HEK293T (cell line): ENCODE measurements at regions not wholly inside any gene's neighbourhood (a gene's known extent, or its start where the extent isn't known, plus 50 kb on each side); places are given as distances from the start of the nearest gene placed in this dataset.

Source experiments
- CTCF ChIA-PET: fragments of 350-600 bp; formaldehyde crosslinking; extraction: SDS; loops from one replicate; lab custom pipeline; 2021; ENCODE audit warnings: antibody characterized with exemption, inconsistent platforms; lab: Yijun Ruan, JAX
- POLR2A ChIA-PET: fragments of 350-600 bp; formaldehyde crosslinking; extraction: SDS; loops from one replicate; lab custom pipeline; 2020; ENCODE audit warnings: antibody characterized with exemption, inconsistent platforms; lab: Yijun Ruan, JAX
- DNase-seq: peaks from one replicate; pipeline ENCODE4 v3.0.0; 2012; ENCODE audit warnings: mixed read lengths; ENCODE audit errors: extremely low spot score
- ARNT ChIP-seq: fragments of 450-650 bp; IDR thresholded peaks from 2 replicates; pipeline ENCODE4 v1.6.1; 2017; ENCODE audit warnings: mild to moderate bottlenecking
- BHLHE40 ChIP-seq: fragments of 450-650 bp; IDR thresholded peaks from 2 replicates; pipeline ENCODE4 v1.6.1; 2016; ENCODE audit warnings: mild to moderate bottlenecking, moderate library complexity, borderline replicate concordance
- CTBP1 ChIP-seq: fragments of 450-650 bp; IDR thresholded peaks from 2 replicates; pipeline ENCODE4 v1.6.1; 2016; ENCODE audit warnings: borderline replicate concordance
- ELF4 ChIP-seq: fragments of 450-650 bp; IDR thresholded peaks from 2 replicates; pipeline ENCODE4 v1.6.1; 2017; ENCODE audit warnings: antibody characterized with exemption
- FOXA1 ChIP-seq: fragments of 450-650 bp; IDR thresholded peaks from 2 replicates; pipeline ENCODE4 v1.6.1; 2016; ENCODE audit warnings: mild to moderate bottlenecking
- FOXK2 ChIP-seq: fragments of 450-650 bp; IDR thresholded peaks from 2 replicates; pipeline ENCODE4 v1.6.1; 2016; ENCODE audit warnings: mild to moderate bottlenecking
- FOXM1 ChIP-seq: fragments of 450-650 bp; IDR thresholded peaks from 2 replicates; pipeline ENCODE4 v1.6.1; 2017; ENCODE audit warnings: mild to moderate bottlenecking, borderline replicate concordance
- HDGF ChIP-seq: fragments of 450-650 bp; IDR thresholded peaks from 2 replicates; pipeline ENCODE4 v1.6.1; 2017; ENCODE audit warnings: antibody characterized with exemption, borderline replicate concordance
- L3MBTL2 ChIP-seq: fragments of 450-650 bp; conservative IDR thresholded peaks from 2 replicates; pipeline ENCODE4 v1.6.1; 2016; ENCODE audit warnings: mild to moderate bottlenecking
- LEF1 ChIP-seq: fragments of 450-650 bp; IDR thresholded peaks from 2 replicates; pipeline ENCODE4 v1.6.1; 2017; ENCODE audit warnings: mild to moderate bottlenecking, borderline replicate concordance
- NFRKB ChIP-seq: fragments of 450-650 bp; IDR thresholded peaks from 2 replicates; pipeline ENCODE4 v1.6.1; 2016; ENCODE audit warnings: mild to moderate bottlenecking, moderate library complexity
- SP1 ChIP-seq: fragments of 450-650 bp; IDR thresholded peaks from 2 replicates; pipeline ENCODE4 v1.6.1; 2017
- SUZ12 ChIP-seq: fragments of 450-650 bp; IDR thresholded peaks from 2 replicates; pipeline ENCODE4 v1.6.1; 2016; ENCODE audit warnings: mild to moderate bottlenecking
- TARDBP ChIP-seq: fragments of 450-650 bp; IDR thresholded peaks from 2 replicates; pipeline ENCODE4 v1.6.1; 2016
- ZNF384 ChIP-seq: fragments of 450-650 bp; IDR thresholded peaks from 2 replicates; pipeline ENCODE4 v1.6.1; 2016
- TF ChIP-seq, protein P1 (sequence below): fragments of 450-650 bp; IDR thresholded peaks from 2 replicates; pipeline ENCODE4 v1.6.1; 2016

DNA sequence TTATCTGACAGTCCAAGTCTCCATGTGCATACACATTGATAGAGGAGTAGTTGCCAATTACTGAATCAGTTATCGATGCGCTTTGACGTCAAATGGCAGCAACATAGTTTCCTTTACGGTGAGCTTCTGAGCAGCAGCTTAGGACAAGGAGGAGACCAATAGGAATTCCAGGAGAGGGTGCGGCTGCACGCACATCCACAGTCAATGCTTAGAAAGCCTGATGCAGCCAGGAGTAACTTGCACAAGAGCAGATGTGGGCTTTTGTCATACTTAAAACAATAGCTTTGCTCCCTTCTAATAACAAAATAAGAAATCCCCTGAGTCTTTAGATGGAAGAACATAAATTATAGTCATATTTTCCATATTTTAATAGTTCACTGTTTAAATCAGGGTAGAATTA lies 442.1 kb downstream of the BCKDHB start:
- ChIA-PET POLR2A (no interaction called here), CTCF (no interaction called here)
- DNase-seq, result no peak
- TF ChIP-seq TARDBP, result no peak
- no peak for TF ChIP-seq LEF1
- TF ChIP-seq NFRKB, result no peak
- TF ChIP-seq ELF4, result no peak
- TF ChIP-seq, protein P1, sequence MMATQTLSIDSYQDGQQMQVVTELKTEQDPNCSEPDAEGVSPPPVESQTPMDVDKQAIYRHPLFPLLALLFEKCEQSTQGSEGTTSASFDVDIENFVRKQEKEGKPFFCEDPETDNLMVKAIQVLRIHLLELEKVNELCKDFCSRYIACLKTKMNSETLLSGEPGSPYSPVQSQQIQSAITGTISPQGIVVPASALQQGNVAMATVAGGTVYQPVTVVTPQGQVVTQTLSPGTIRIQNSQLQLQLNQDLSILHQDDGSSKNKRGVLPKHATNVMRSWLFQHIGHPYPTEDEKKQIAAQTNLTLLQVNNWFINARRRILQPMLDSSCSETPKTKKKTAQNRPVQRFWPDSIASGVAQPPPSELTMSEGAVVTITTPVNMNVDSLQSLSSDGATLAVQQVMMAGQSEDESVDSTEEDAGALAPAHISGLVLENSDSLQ, result no peak
- no peak for TF ChIP-seq ARNT
- no peak for TF ChIP-seq SP1
- no peak for TF ChIP-seq BHLHE40
- no peak for TF ChIP-seq FOXM1
- TF ChIP-seq HDGF, result no peak

DNA sequence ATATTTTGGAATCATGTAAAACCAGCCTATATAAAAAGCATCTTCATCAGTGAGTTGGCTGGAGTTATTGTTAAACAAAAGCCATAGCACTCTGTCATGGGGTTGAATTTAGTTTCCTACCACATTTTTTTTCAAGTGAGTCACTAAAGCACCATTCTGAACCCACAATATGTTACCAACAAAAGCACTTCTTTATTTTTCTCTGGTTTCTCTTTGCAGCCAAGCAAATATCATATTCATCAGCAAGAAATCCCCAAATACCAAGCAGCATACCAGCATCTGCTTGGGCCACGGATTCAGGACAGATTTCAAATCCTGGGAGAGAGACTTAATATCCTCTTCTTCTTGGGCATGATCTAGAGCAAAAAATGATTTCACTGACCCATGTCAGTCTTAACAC lies 441.4 kb downstream of the BCKDHB start:
- ChIA-PET CTCF (no interaction called here), POLR2A (no interaction called here)
- TF ChIP-seq TARDBP, result no peak
- no peak for TF ChIP-seq ELF4
- no peak for TF ChIP-seq FOXM1
- TF ChIP-seq BHLHE40, result no peak
- DNase-seq, result no peak

DNA sequence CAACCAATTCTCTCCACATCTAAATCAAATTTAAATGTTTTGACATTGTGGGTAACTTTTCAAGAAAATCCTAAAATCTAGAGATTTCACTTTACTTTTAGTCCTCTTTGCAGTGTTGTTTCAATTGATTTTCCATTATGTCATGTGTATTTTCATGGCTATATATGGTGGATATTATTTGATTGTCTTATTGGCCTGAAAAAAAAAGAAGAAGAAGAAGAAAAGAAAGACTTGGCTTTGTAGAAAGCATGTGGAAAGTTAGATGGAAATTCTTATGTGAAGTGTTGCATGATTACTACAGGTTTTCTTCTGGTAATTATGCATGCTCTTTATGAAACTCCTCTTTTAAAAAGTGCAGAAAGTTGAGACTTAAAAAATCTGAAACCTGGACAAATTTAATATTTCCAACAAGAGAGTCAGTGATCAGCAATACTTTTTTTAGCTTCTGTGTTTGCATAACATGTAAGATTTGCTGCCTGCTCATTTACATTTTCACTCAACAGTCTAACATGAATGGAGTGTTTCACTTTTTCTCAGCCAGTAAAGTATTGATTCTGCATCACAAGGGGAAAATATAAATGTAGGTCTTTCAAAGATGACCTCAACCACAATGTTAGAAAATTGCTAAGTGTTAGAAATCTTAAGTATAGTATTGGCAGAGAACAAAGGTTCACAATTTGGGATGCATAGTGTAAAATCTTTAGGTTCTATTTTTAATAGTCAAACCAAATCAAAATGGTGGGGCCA lies 438.7 kb downstream of the BCKDHB start:
- ChIA-PET POLR2A (no interaction called here), CTCF (no interaction called here)
- no peak for DNase-seq
- TF ChIP-seq L3MBTL2, result no peak
- no peak for TF ChIP-seq FOXM1
- TF ChIP-seq ELF4, result no peak
- TF ChIP-seq LEF1, result no peak
- no peak for TF ChIP-seq CTBP1
- TF ChIP-seq ZNF384, result no peak
- TF ChIP-seq SP1, result no peak
- TF ChIP-seq, protein P1, result no peak
- TF ChIP-seq TARDBP, result no peak
- TF ChIP-seq NFRKB, result no peak
- no peak for TF ChIP-seq ARNT

DNA sequence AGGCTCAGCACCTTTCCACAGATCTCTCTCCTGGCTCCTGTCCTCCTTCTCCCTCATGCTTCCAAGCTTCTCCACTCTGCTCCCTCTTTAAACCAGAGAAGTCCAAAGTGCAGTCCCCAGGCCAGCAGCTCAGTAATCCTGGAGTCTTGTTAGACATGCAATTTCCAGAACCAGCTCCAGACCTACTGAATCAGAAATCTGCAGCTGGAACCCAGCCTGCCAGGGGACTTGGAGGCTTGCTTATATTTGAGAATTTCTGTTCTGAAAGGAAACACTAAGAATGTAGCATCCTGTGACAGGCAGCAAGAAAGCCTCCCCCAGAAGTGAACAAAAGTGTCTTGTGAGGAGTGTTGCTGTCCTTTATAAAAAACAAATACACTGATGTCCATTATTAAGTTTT lies 438.1 kb downstream of the BCKDHB start:
- ChIA-PET CTCF (no interaction called here), POLR2A (no interaction called here)
- no peak for DNase-seq
- no peak for TF ChIP-seq CTBP1
- no peak for TF ChIP-seq TARDBP
- no peak for TF ChIP-seq ARNT
- no peak for TF ChIP-seq ZNF384
- no peak for TF ChIP-seq FOXA1
- no peak for TF ChIP-seq FOXK2
- no peak for TF ChIP-seq L3MBTL2
- no peak for TF ChIP-seq NFRKB
- TF ChIP-seq SP1, result no peak
- TF ChIP-seq FOXM1, result no peak
- TF ChIP-seq HDGF, result no peak

DNA sequence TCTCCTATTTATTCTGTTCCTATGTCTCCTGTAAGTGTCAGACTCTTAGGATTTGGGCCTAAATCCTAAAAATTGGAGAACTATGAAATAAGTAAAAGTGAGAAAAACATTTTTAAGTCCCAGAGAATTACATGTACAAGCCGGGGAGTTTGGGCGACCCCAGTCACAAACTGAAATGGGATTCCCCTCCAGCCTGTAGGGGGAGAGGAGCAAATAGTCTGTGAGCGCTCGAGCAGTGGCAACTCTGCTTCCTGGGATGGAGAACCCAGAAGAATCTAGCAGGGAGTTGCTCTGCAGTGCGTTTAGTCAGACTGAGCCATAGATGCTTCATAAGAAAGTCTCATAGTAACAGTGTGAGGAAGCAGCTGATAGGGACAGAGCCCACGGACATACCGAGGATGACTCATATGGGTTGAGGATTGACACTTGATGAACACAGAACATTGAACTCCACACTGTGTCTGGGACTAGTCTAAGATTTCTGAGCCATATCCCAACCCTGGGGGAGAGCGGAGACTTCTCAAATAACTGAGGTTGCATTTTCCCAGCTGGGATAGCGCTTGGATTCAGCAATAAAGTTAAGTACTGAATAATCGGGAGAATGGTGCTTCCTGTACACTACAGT lies 437.2 kb downstream of the BCKDHB start:
- POLR2A ChIA-PET, result no interaction called here
- CTCF ChIA-PET, result no interaction called here
- DNase-seq, result no peak
- no peak for TF ChIP-seq NFRKB

DNA sequence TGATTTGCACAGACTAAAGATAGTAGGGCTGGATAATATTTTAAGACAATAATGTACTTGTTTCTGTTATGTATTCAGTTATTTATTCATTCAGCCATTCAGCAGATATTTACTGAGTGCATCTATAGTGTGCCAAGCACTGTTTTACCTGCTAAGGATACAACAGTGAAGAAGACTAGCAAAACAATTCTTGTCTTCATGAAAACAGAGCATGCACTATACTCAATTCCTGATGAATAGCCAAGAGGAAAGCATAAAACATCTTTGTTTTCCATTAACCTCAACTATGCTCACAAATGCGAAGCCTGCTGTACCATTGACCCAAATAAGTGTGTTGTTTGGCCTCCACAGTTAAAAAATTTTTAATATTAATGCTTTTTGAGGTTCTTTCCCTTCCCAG lies 436.7 kb downstream of the BCKDHB start:
- POLR2A ChIA-PET, result no interaction called here
- TF ChIP-seq ZNF384, result no peak
- no peak for TF ChIP-seq FOXM1
- no peak for TF ChIP-seq ELF4
- TF ChIP-seq, protein P1, result no peak
- TF ChIP-seq FOXA1, result no peak
- no peak for DNase-seq
- CTCF ChIA-PET, result no interaction called here

DNA sequence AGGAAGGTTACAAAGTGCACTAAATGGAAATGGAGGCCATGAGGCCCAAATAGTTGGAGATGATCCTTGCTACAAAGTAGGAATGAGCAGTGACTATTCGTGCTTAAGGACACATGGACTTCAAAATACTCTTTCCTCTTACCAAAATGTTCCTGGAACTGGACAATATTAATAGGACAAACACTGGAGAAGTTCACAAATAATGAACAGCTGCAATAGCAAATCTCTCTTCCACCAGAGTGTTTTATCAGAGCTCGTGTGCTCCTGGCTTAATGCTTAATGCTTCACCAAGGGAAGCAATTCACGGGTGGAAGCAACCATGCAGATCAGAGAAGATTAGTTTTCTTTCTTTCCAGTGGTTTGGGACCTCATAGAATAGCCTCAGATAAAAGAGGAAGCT lies 435.4 kb downstream of the BCKDHB start:
- TF ChIP-seq FOXM1 (no peak), L3MBTL2 (no peak), FOXK2 (no peak), NFRKB (no peak), LEF1 (no peak), BHLHE40 (no peak), SUZ12 (no peak), HDGF (no peak), CTBP1 (no peak), TARDBP (no peak), ARNT (no peak), ZNF384 (no peak), FOXA1 (no peak), SP1 (no peak), ELF4 (no peak)
- TF ChIP-seq, protein P1, result no peak
- DNase-seq, result no peak
- CTCF ChIA-PET, result interaction anchor here (0.6 kb wide), 1 partner anchor 728 kb away, joined by 3 read pairs; no protein-coding TSS in a partner anchor
- POLR2A ChIA-PET, result no interaction called here
